ENCODE measurements at regions not wholly inside any gene's neighbourhood (a gene's known extent, or its start where the extent isn't known, plus 50 kb on each side); places are given as distances from the start of the nearest gene placed in this dataset.

GRCh38 chr1:240019524-240019923 is 72.2 kb upstream of the FMN2 start:
- POLR2A ChIA-PET, result no interaction called here
- Mint-ChIP-seq H3K4me1 (ENCODE audit: low read depth) (no peaks in the 10 kb centered on the region), H3K9me3 (ENCODE audit: insufficient read depth) (peaks cover 9% of the 10 kb centered on the region), H3K27me3 (ENCODE audit: low read depth) (no peaks in the 10 kb centered on the region), H3K36me3 (ENCODE audit: low read depth) (no peaks in the 10 kb centered on the region), H3K27ac (no peak overlapping the region), H3K4me3 (no peak overlapping the region)
- CTCF ChIA-PET, result no interaction called here
- no peak for DNase-seq
- ATAC-seq, result no peak

- Mint-ChIP-seq H3K36me3 (ENCODE audit: low read depth) (no peaks in the 10 kb centered on the region), H3K4me1 (ENCODE audit: low read depth) (no peaks in the 10 kb centered on the region), H3K9me3 (ENCODE audit: insufficient read depth) (peaks cover 9% of the 10 kb centered on the region), H3K27me3 (ENCODE audit: low read depth) (no peaks in the 10 kb centered on the region), H3K4me3 (no peak overlapping the region), H3K27ac (no peak overlapping the region)
- DNase-seq, result no peak
- ATAC-seq, result no peak
- ChIA-PET CTCF (no interaction called here), POLR2A (no interaction called here)
Observed at GRCh38 chr1:240020871-240021270, 70.8 kb upstream of the FMN2 start.

- no peak for ATAC-seq
- ChIA-PET POLR2A (no interaction called here), CTCF (no interaction called here)
- DNase-seq, result no peak
- no peaks in the 10 kb centered on the region for H3K4me1 Mint-ChIP-seq (ENCODE audit: low read depth)
- no peaks in the 10 kb centered on the region for H3K36me3 Mint-ChIP-seq (ENCODE audit: low read depth)
- no peak overlapping the region for H3K27ac Mint-ChIP-seq
- no peak overlapping the region for H3K4me3 Mint-ChIP-seq
- H3K27me3 Mint-ChIP-seq (ENCODE audit: low read depth), result no peaks in the 10 kb centered on the region
- peaks cover 9% of the 10 kb centered on the region for H3K9me3 Mint-ChIP-seq (ENCODE audit: insufficient read depth)
Observed at GRCh38 chr1:240021709-240022108, 70.0 kb upstream of the FMN2 start.

GRCh38 chr1:240027059-240027462 is 64.6 kb upstream of the FMN2 start:
- H3K9me3 Mint-ChIP-seq (ENCODE audit: insufficient read depth), result no peaks in the 10 kb centered on the region

GRCh38 chr1:240029418-240029817 is 62.3 kb upstream of the FMN2 start:
- ChIA-PET POLR2A (no interaction called here), CTCF (no interaction called here)
- H3K36me3 Mint-ChIP-seq (ENCODE audit: low read depth), result no peaks in the 10 kb centered on the region
- no peak overlapping the region for H3K27ac Mint-ChIP-seq
- H3K27me3 Mint-ChIP-seq (ENCODE audit: low read depth), result no peaks in the 10 kb centered on the region
- H3K9me3 Mint-ChIP-seq (ENCODE audit: insufficient read depth), result no peaks in the 10 kb centered on the region
- no peak for ATAC-seq
- no peak overlapping the region for H3K4me3 Mint-ChIP-seq
- no peaks in the 10 kb centered on the region for H3K4me1 Mint-ChIP-seq (ENCODE audit: low read depth)
- DNase-seq, result no peak

More at GRCh38 chr1:240027059-240027462, 64.6 kb upstream of the FMN2 start:
- H3K27me3 Mint-ChIP-seq (ENCODE audit: low read depth), result no peaks in the 10 kb centered on the region
- CTCF ChIA-PET, result interaction anchor here (1.6 kb wide), 1 partner anchor 123 kb away, joined by 8 read pairs; no protein-coding TSS in a partner anchor
- ATAC-seq (no peak), DNase-seq (peak; percentile 26)
- H3K4me3 Mint-ChIP-seq, result no peak overlapping the region
- POLR2A ChIA-PET, result no interaction called here
- H3K27ac Mint-ChIP-seq, result no peak overlapping the region
- H3K4me1 Mint-ChIP-seq (ENCODE audit: low read depth), result no peaks in the 10 kb centered on the region
- H3K36me3 Mint-ChIP-seq (ENCODE audit: low read depth), result no peaks in the 10 kb centered on the region

GRCh38 chr1:240030236-240030635 is 61.4 kb upstream of the FMN2 start:
- Mint-ChIP-seq H3K27ac (no peak overlapping the region), H3K36me3 (ENCODE audit: low read depth) (no peaks in the 10 kb centered on the region), H3K9me3 (ENCODE audit: insufficient read depth) (no peaks in the 10 kb centered on the region), H3K27me3 (ENCODE audit: low read depth) (no peaks in the 10 kb centered on the region), H3K4me1 (ENCODE audit: low read depth) (no peaks in the 10 kb centered on the region), H3K4me3 (no peak overlapping the region)
- ATAC-seq (no peak), DNase-seq (no peak)
- ChIA-PET POLR2A (no interaction called here), CTCF (no interaction called here)

- H3K36me3 Mint-ChIP-seq (ENCODE audit: low read depth), result no peaks in the 10 kb centered on the region
- POLR2A ChIA-PET, result no interaction called here
- DNase-seq (no peak), ATAC-seq (no peak)
- H3K9me3 Mint-ChIP-seq (ENCODE audit: insufficient read depth), result no peaks in the 10 kb centered on the region
- H3K4me3 Mint-ChIP-seq, result no peak overlapping the region
- no peak overlapping the region for H3K27ac Mint-ChIP-seq
- CTCF ChIA-PET, result no interaction called here
- no peaks in the 10 kb centered on the region for H3K27me3 Mint-ChIP-seq (ENCODE audit: low read depth)
- no peaks in the 10 kb centered on the region for H3K4me1 Mint-ChIP-seq (ENCODE audit: low read depth)
Observed at GRCh38 chr1:240031009-240031408, 60.7 kb upstream of the FMN2 start.

- no peaks in the 10 kb centered on the region for H3K9me3 Mint-ChIP-seq (ENCODE audit: insufficient read depth)
- H3K4me3 Mint-ChIP-seq, result no peak overlapping the region
- no peaks in the 10 kb centered on the region for H3K4me1 Mint-ChIP-seq (ENCODE audit: low read depth)
- ChIA-PET CTCF (no interaction called here), POLR2A (no interaction called here)
- no peak for ATAC-seq
- no peak for DNase-seq
- no peak overlapping the region for H3K27ac Mint-ChIP-seq
- H3K27me3 Mint-ChIP-seq (ENCODE audit: low read depth), result no peaks in the 10 kb centered on the region
- no peaks in the 10 kb centered on the region for H3K36me3 Mint-ChIP-seq (ENCODE audit: low read depth)
Observed at GRCh38 chr1:240031414-240031813, 60.3 kb upstream of the FMN2 start.

- CTCF ChIA-PET, result no interaction called here
- Mint-ChIP-seq H3K27ac (no peak overlapping the region), H3K27me3 (ENCODE audit: low read depth) (no peaks in the 10 kb centered on the region), H3K4me1 (ENCODE audit: low read depth) (no peaks in the 10 kb centered on the region), H3K9me3 (ENCODE audit: insufficient read depth) (no peaks in the 10 kb centered on the region), H3K4me3 (no peak overlapping the region), H3K36me3 (ENCODE audit: low read depth) (no peaks in the 10 kb centered on the region)
- DNase-seq (no peak), ATAC-seq (no peak)
- POLR2A ChIA-PET, result no interaction called here
Observed at GRCh38 chr1:240033406-240033805, 58.3 kb upstream of the FMN2 start.

- H3K27ac Mint-ChIP-seq, result no peak overlapping the region
- H3K9me3 Mint-ChIP-seq (ENCODE audit: insufficient read depth), result no peaks in the 10 kb centered on the region
- no peak overlapping the region for H3K4me3 Mint-ChIP-seq
- CTCF ChIA-PET, result no interaction called here
- no peaks in the 10 kb centered on the region for H3K27me3 Mint-ChIP-seq (ENCODE audit: low read depth)
- POLR2A ChIA-PET, result no interaction called here
- ATAC-seq (no peak), DNase-seq (no peak)
- no peaks in the 10 kb centered on the region for H3K4me1 Mint-ChIP-seq (ENCODE audit: low read depth)
- H3K36me3 Mint-ChIP-seq (ENCODE audit: low read depth), result no peaks in the 10 kb centered on the region
Observed at GRCh38 chr1:240036526-240036925, 55.2 kb upstream of the FMN2 start.
